Esophagus muscularis mucosa (tissue), 4 donors: ENCODE measurements at regions not wholly inside any gene's neighbourhood (a gene's known extent, or its start where the extent isn't known, plus 50 kb on each side); places are given as distances from the start of the nearest gene placed in this dataset.

ENCODE experiments used
- DNase-seq: peaks from one replicate; pipeline ENCODE4 v3.0.0-alpha.2; 2017; ENCODE audit errors: extremely low spot score
- H3K27ac ChIP-seq, 4 donors: fragments of 200-600 bp; sonication (generic); replicated peaks in 1 of 4; 1 replicate in 3 of 4; 2 replicates in 1 of 4; pipeline ENCODE4 v1.5.1; 2016 to 2019; ENCODE audit warnings: mild to moderate bottlenecking in 1 of 4
- H3K27me3 ChIP-seq, 4 donors: fragments of 200-600 bp; sonication (generic); one replicate each; pipeline versions ENCODE4 v1.5.1 to v1.6.0; 2016 to 2019
- H3K36me3 ChIP-seq, 4 donors: fragments of 200-600 bp; sonication (generic); one replicate each; pipeline ENCODE4 v1.5.1; 2016 to 2019
- H3K4me1 ChIP-seq, 4 donors: fragments of 200-600 bp; sonication (generic); one replicate each; pipeline ENCODE4 v1.5.1; 2016 to 2019
- H3K4me3 ChIP-seq, 4 donors: fragments of 200-600 bp; sonication (generic); 1 replicate in 2 of 4; 2 replicates in 2 of 4; pipeline ENCODE4 v1.5.1; 2016 to 2019; ENCODE audit warnings: mild to moderate bottlenecking in 4 of 4, moderate library complexity in 1 of 4
- H3K9me3 ChIP-seq, 4 donors: fragments of 200-600 bp; sonication (generic); 1 replicate in 3 of 4; 2 replicates in 1 of 4; pipeline ENCODE4 v1.5.1; 2016 to 2019
- CTCF ChIP-seq, 3 experiments: fragments of 200-600 bp in 2 of 3; fragments of 450-650 bp in 1 of 3; sonication (generic) in 2 of 3; IDR thresholded peaks; one replicate each; pipeline ENCODE4 v1.5.1; 2017 to 2019; ENCODE audit warnings: antibody characterized with exemption in 3 of 3, mild to moderate bottlenecking in 2 of 3, moderate library complexity in 1 of 3
- EP300 ChIP-seq: sonication (generic); formaldehyde crosslinking; IDR thresholded peaks from one replicate; pipeline ENCODE4 v1.6.1; 2017; ENCODE audit warnings: antibody characterized with exemption
- POLR2A ChIP-seq: fragments of 450-650 bp; IDR thresholded peaks from one replicate; pipeline ENCODE4 v1.6.1; 2017; ENCODE audit warnings: antibody characterized with exemption, moderate library complexity, mild to moderate bottlenecking, low read depth
- POLR2AphosphoS5 ChIP-seq, 2 donors: sonication (generic); formaldehyde crosslinking; IDR thresholded peaks; one replicate each; pipeline ENCODE4 v1.6.1; 2017; ENCODE audit warnings: antibody characterized with exemption in 2 of 2
- WGBS: methylation state at CpG from one replicate; pipeline ENCODE4 v1.1.5; 2018; 5-methylcytosine and 5-hydroxymethylcytosine counted together
- intact Hi-C: fragments of 100-400 bp; cut with DNase I; formaldehyde crosslinking; loops from one replicate; pipeline ENCODE4 v1.15.1; 2023

- TF ChIP-seq EP300 (no peak), POLR2AphosphoS5 (IDR thresholded peaks at IDR 0.05) (no peak), CTCF (IDR thresholded peaks at IDR 0.05) (no peak), POLR2A (no peak)
- WGBS: 35% methylated on average over 2 of the region's 2 CpGs
- intact Hi-C loops: no loop called here
Observed at GRCh38 chr13:48910686-48911085, 65.0 kb upstream of the FNDC3A start.

GRCh38 chr13:48919751-48920150 is 56.0 kb upstream of the FNDC3A start:
- Histone ChIP-seq H3K4me3 (no peak overlapping the region), H3K27ac (no peak overlapping the region), H3K36me3 (no peaks in the 10 kb centered on the region), H3K27me3 (no peaks in the 10 kb centered on the region), H3K9me3 (no peaks in the 10 kb centered on the region), H3K4me1 (no peaks in the 10 kb centered on the region)
- TF ChIP-seq EP300 (no peak), CTCF (IDR thresholded peaks at IDR 0.05) (no peak), POLR2AphosphoS5 (IDR thresholded peaks at IDR 0.05) (no peak), POLR2A (no peak)
- DNase-seq: no peak
- intact Hi-C loops: no loop called here
- 50% methylated on average over 1 of the region's 1 CpG for WGBS

More at GRCh38 chr13:48910686-48911085, 65.0 kb upstream of the FNDC3A start:
- DNase-seq: no peak
- Histone ChIP-seq H3K27me3 (no peaks in the 10 kb centered on the region), H3K27ac (no peak overlapping the region), H3K36me3 (no peaks in the 10 kb centered on the region), H3K4me3 (no peak overlapping the region), H3K9me3 (no peaks in the 10 kb centered on the region), H3K4me1 (peaks cover 0 to 6% (median 2%) of the 10 kb centered on the region in 4 donors)

- Histone ChIP-seq H3K27me3 (no peaks in the 10 kb centered on the region), H3K27ac (no peak overlapping the region), H3K36me3 (no peaks in the 10 kb centered on the region), H3K4me1 (no peaks in the 10 kb centered on the region), H3K4me3 (no peak overlapping the region), H3K9me3 (no peaks in the 10 kb centered on the region)
- WGBS: 86% methylated on average over 6 of the region's 6 CpGs
- no peak for DNase-seq
- TF ChIP-seq POLR2AphosphoS5 (IDR thresholded peaks at IDR 0.05) (no peak), EP300 (no peak), POLR2A (no peak)
- intact Hi-C loops: no loop called here
Observed at GRCh38 chr13:48920730-48921129, 55.0 kb upstream of the FNDC3A start.

GRCh38 chr13:48923376-48923775 is 52.3 kb upstream of the FNDC3A start:
- 90% methylated on average over 1 of the region's 1 CpG for WGBS
- Histone ChIP-seq H3K27ac (no peak overlapping the region), H3K9me3 (no peaks in the 10 kb centered on the region), H3K4me3 (no peak overlapping the region), H3K27me3 (no peaks in the 10 kb centered on the region), H3K4me1 (no peaks in the 10 kb centered on the region), H3K36me3 (no peaks in the 10 kb centered on the region)
- no peak for TF ChIP-seq CTCF (IDR thresholded peaks at IDR 0.05)
- TF ChIP-seq POLR2AphosphoS5 (IDR thresholded peaks at IDR 0.05): no peak
- TF ChIP-seq EP300: no peak
- no peak for TF ChIP-seq POLR2A
- DNase-seq: no peak
- intact Hi-C loops: no loop called here

GRCh38 chr13:48925001-48925400 is 50.7 kb upstream of the FNDC3A start:
- no peaks in the 10 kb centered on the region for H3K36me3 ChIP-seq
- no peak overlapping the region for H3K27ac ChIP-seq
- no peak overlapping the region for H3K4me3 ChIP-seq
- 100% methylated on average over 2 of the region's 2 CpGs for WGBS
- no peaks in the 10 kb centered on the region for H3K27me3 ChIP-seq
- no peaks in the 10 kb centered on the region for H3K9me3 ChIP-seq
- TF ChIP-seq POLR2A (no peak), EP300 (no peak), POLR2AphosphoS5 (IDR thresholded peaks at IDR 0.05) (no peak), CTCF (IDR thresholded peaks at IDR 0.05) (no peak)
- H3K4me1 ChIP-seq: no peaks in the 10 kb centered on the region
- intact Hi-C loops: no loop called here
- DNase-seq: no peak
